Parathyroid adenoma (tissue), 2 donors: ENCODE measurements at regions not wholly inside any gene's neighbourhood (a gene's known extent, or its start where the extent isn't known, plus 50 kb on each side); places are given as distances from the start of the nearest gene placed in this dataset.

Experiments
- H2AFZ ChIP-seq: fragments of 300-600 bp; sonication (generic); one replicate; pipeline ENCODE4 v1.7.0; 2017; ENCODE audit warnings: antibody characterized with exemption, mild to moderate bottlenecking
- H3K27ac ChIP-seq: fragments of 300-600 bp; sonication (generic); one replicate; pipeline ENCODE4 v1.7.0; 2017
- H3K27me3 ChIP-seq: fragments of 300-600 bp; sonication (generic); one replicate; pipeline ENCODE4 v1.7.0; 2017; ENCODE audit warnings: low read length; ENCODE audit not compliant: control insufficient read depth, insufficient read depth
- H3K36me3 ChIP-seq: fragments of 300-600 bp; sonication (generic); one replicate; pipeline ENCODE4 v1.7.0; 2017; ENCODE audit warnings: low read length; ENCODE audit not compliant: control insufficient read depth, insufficient read depth
- H3K4me1 ChIP-seq: fragments of 300-600 bp; sonication (generic); one replicate; pipeline ENCODE4 v1.7.0; 2017; ENCODE audit warnings: control low read depth
- H3K4me2 ChIP-seq: fragments of 300-600 bp; sonication (generic); one replicate; pipeline ENCODE4 v1.7.0; 2017; ENCODE audit warnings: low read length
- H3K4me3 ChIP-seq: fragments of 300-600 bp; sonication (generic); one replicate; pipeline ENCODE4 v1.7.0; 2017; ENCODE audit warnings: low read depth, low read length
- H3K79me2 ChIP-seq: fragments of 300-600 bp; sonication (generic); one replicate; pipeline ENCODE4 v1.7.0; 2017; ENCODE audit warnings: control low read depth
- H3K9ac ChIP-seq: fragments of 300-600 bp; sonication (generic); one replicate; pipeline ENCODE4 v1.7.0; 2017; ENCODE audit warnings: mild to moderate bottlenecking
- H3K9me3 ChIP-seq: fragments of 300-600 bp; sonication (generic); one replicate; pipeline ENCODE4 v1.7.0; 2017; ENCODE audit warnings: low read length; ENCODE audit not compliant: control insufficient read depth
- CTCF ChIP-seq: fragments of 300-600 bp; sonication (generic); IDR thresholded peaks from one replicate; pipeline ENCODE4 v1.7.0; 2017; ENCODE audit warnings: antibody characterized with exemption, mild to moderate bottlenecking
- donor health status: primary hyperparathyroidism.

DNA sequence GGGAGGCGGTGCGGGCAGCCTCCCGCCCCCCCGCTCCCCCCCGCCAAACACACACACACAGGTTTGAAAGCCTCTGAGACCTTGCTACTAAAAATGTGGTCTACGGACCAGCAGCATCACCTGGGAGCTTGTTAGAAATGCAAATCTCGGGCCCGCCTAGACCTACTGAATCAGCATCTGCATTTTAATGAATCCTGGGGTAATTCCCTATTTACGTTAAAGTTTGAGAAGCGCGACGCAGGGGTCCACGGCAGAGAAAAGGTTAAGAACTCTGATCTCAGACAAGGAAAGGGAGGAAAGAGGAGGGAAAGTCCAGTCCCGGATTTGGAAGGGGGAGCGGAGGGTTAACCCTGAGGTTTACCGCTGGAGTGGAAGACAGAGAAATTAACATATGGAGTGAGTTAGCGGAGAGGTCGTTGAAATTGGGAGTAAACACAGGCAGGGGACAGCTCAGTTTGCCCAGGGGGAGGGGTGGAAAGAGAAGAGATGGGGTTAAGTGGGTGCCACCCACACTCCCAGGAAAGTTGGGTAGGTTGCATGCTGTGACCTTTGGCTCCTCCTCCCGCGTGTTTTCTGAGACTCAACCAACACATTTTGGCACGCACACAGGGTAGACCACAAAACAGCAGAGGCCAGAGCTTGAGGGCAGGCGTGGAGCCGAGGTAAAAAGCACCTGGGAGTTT, 483.6 kb downstream of the BCOR start:
- no peaks in the 10 kb centered on the region for H3K9me3 ChIP-seq
- no peaks in the 10 kb centered on the region for H3K79me2 ChIP-seq
- H3K4me2 ChIP-seq, result no peak overlapping the region
- H3K27me3 ChIP-seq, result no peaks in the 10 kb centered on the region
- no peak overlapping the region for H3K27ac ChIP-seq
- TF ChIP-seq CTCF, result no peak
- H3K4me3 ChIP-seq, result no peak overlapping the region
- no peak overlapping the region for H3K9ac ChIP-seq
- H3K4me1 ChIP-seq, result no peaks in the 10 kb centered on the region
- H3K36me3 ChIP-seq, result no peaks in the 10 kb centered on the region
- no peak overlapping the region for H2AFZ ChIP-seq

DNA sequence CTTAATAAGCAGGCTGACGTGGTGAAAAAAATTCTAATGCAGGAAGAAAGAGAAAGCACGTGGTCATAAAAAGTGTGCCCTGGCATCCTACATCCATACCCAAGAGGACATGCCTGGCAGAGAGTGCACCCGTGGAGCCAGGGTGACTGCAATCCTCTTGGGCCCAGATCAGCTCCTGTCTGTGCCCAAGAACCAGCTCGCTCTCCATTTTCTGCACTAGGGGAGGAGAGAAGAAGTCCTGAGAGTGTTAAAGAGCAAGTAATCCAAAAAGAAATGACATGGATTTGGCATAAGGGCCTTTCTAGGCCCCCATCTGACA, 483.1 kb downstream of the BCOR start:
- H3K79me2 ChIP-seq, result no peaks in the 10 kb centered on the region
- no peaks in the 10 kb centered on the region for H3K36me3 ChIP-seq
- no peak overlapping the region for H3K4me3 ChIP-seq
- TF ChIP-seq CTCF, result no peak
- no peaks in the 10 kb centered on the region for H3K27me3 ChIP-seq
- H2AFZ ChIP-seq, result no peak overlapping the region
- no peak overlapping the region for H3K27ac ChIP-seq
- H3K9me3 ChIP-seq, result no peaks in the 10 kb centered on the region
- H3K9ac ChIP-seq, result no peak overlapping the region
- H3K4me1 ChIP-seq, result no peaks in the 10 kb centered on the region
- H3K4me2 ChIP-seq, result no peak overlapping the region

GRCh38 chrX:39616098-39616729, 481.5 kb downstream of the BCOR start:
- no peak overlapping the region for H3K4me3 ChIP-seq
- no peaks in the 10 kb centered on the region for H3K79me2 ChIP-seq
- no peaks in the 10 kb centered on the region for H3K36me3 ChIP-seq
- no peak overlapping the region for H3K27ac ChIP-seq
- no peak for TF ChIP-seq CTCF
- no peaks in the 10 kb centered on the region for H3K9me3 ChIP-seq
- no peak overlapping the region for H3K9ac ChIP-seq
- no peaks in the 10 kb centered on the region for H3K27me3 ChIP-seq
- H2AFZ ChIP-seq, result no peak overlapping the region
- no peak overlapping the region for H3K4me2 ChIP-seq
- H3K4me1 ChIP-seq, result no peaks in the 10 kb centered on the region

DNA sequence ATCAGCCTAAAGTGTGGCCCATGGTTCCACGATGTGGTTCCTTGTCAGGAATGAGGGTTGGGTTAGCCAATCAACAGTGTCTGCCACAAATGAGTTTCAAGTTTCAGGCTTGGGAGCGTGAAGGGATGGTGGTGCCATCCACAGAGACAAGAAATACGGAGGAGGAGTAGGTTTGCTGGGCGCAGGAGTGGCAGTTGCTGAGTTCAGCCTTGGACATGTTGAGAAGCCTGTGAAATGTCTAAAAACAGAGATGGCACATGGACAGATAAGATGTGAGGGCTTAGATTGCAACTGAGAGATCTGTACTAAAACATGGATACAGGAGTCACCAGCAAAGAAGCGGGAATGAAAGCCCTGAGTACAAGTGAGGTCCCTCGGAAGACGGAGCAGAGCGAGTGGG, 481.0 kb downstream of the BCOR start:
- no peak overlapping the region for H3K27ac ChIP-seq
- no peak overlapping the region for H3K4me3 ChIP-seq
- H3K9ac ChIP-seq, result no peak overlapping the region
- no peaks in the 10 kb centered on the region for H3K9me3 ChIP-seq
- no peak for TF ChIP-seq CTCF
- H3K4me1 ChIP-seq, result no peaks in the 10 kb centered on the region
- no peak overlapping the region for H3K4me2 ChIP-seq
- H3K27me3 ChIP-seq, result no peaks in the 10 kb centered on the region
- H3K36me3 ChIP-seq, result no peaks in the 10 kb centered on the region
- no peak overlapping the region for H2AFZ ChIP-seq
- no peaks in the 10 kb centered on the region for H3K79me2 ChIP-seq

DNA sequence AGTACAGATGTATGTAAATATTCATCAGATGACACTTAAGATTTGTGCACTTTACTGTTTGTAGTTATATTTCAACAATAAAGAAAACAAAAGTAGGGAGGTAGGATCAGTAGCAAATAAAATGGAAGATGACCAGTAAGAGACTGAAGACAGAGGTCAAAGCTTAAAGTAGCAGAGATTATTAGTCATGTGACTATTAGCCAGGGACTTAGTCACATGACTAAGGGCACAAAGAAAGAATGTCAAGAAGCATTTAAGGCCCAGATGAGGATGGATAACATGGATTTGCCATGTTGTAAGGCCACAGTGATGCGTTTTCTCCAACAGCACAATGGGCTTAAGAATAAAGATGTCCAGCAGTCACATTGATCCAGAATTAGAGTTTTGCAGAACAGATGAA, 479.6 kb downstream of the BCOR start:
- Histone ChIP-seq H3K4me2 (no peak overlapping the region), H3K9me3 (no peaks in the 10 kb centered on the region), H3K79me2 (no peaks in the 10 kb centered on the region), H3K4me1 (no peaks in the 10 kb centered on the region), H3K4me3 (no peak overlapping the region), H3K27ac (no peak overlapping the region), H3K9ac (no peak overlapping the region), H3K36me3 (no peaks in the 10 kb centered on the region), H2AFZ (no peak overlapping the region), H3K27me3 (no peaks in the 10 kb centered on the region)
- no peak for TF ChIP-seq CTCF
